ENCODE measurements at regions not wholly inside any gene's neighbourhood (a gene's known extent, or its start where the extent isn't known, plus 50 kb on each side); places are given as distances from the start of the nearest gene placed in this dataset.

GRCh38 chr14:104372390-104373054, 207.0 kb upstream of the C14orf180 start:
- Mint-ChIP-seq H3K27me3 (ENCODE audit: low read depth in 2 of 2) (no peaks in the 10 kb centered on the region), H3K9me3 (no peaks in the 10 kb centered on the region), H3K36me3 (no peaks in the 10 kb centered on the region), H3K4me3 (no peak overlapping the region), H3K4me1 (no peaks in the 10 kb centered on the region), H3K27ac (no peak overlapping the region)
- intact Hi-C loops (cut with micrococcal nuclease): no loop called here
- DNase-seq (no peak), ATAC-seq (no peak)
- WGBS (ENCODE audit: insufficient coverage): 70% methylated on average over 16 of the region's 16 CpGs
- Histone ChIP-seq H3K27ac (ENCODE audit: low read length) (no peak overlapping the region), H3K36me3 (ENCODE audit: control insufficient read depth, insufficient read depth, low read length) (no peaks in the 10 kb centered on the region), H3K27me3 (ENCODE audit: control insufficient read depth, insufficient read depth, low read length) (no peaks in the 10 kb centered on the region), H3K9me3 (ENCODE audit: control insufficient read depth, insufficient read depth, low read length) (no peaks in the 10 kb centered on the region), H3K4me3 (ENCODE audit: low read length) (no peak overlapping the region), H3K4me1 (ENCODE audit: control insufficient read depth, insufficient read depth, low read length) (no peaks in the 10 kb centered on the region)
- no peak for TF ChIP-seq CTCF (IDR thresholded peaks at IDR 0.05)

- H3K27me3 Mint-ChIP-seq (ENCODE audit: low read depth in 2 of 2): no peaks in the 10 kb centered on the region
- no peaks in the 10 kb centered on the region for H3K9me3 Mint-ChIP-seq
- no peaks in the 10 kb centered on the region for H3K27me3 ChIP-seq (ENCODE audit: control insufficient read depth, insufficient read depth, low read length)
- ATAC-seq (no peak), DNase-seq (no peak)
- H3K27ac Mint-ChIP-seq: no peak overlapping the region
- no peaks in the 10 kb centered on the region for H3K36me3 ChIP-seq (ENCODE audit: control insufficient read depth, insufficient read depth, low read length)
- H3K4me1 Mint-ChIP-seq: no peaks in the 10 kb centered on the region
- H3K4me3 Mint-ChIP-seq: no peak overlapping the region
- TF ChIP-seq CTCF (IDR thresholded peaks at IDR 0.05): no peak
- H3K27ac ChIP-seq (ENCODE audit: low read length): no peak overlapping the region
- WGBS (ENCODE audit: insufficient coverage): 90% methylated on average over 26 of the region's 26 CpGs
- H3K4me3 ChIP-seq (ENCODE audit: low read length): no peak overlapping the region
- intact Hi-C loops (cut with micrococcal nuclease): no loop called here
- H3K36me3 Mint-ChIP-seq: no peaks in the 10 kb centered on the region
- H3K4me1 ChIP-seq (ENCODE audit: control insufficient read depth, insufficient read depth, low read length): no peaks in the 10 kb centered on the region
- no peaks in the 10 kb centered on the region for H3K9me3 ChIP-seq (ENCODE audit: control insufficient read depth, insufficient read depth, low read length)
Measured at GRCh38 chr14:104373055-104373854, 206.3 kb upstream of the C14orf180 start.

GRCh38 chr14:104373855-104374717, 205.5 kb upstream of the C14orf180 start:
- no peaks in the 10 kb centered on the region for H3K9me3 Mint-ChIP-seq
- no peak for TF ChIP-seq CTCF (IDR thresholded peaks at IDR 0.05)
- Histone ChIP-seq H3K9me3 (ENCODE audit: control insufficient read depth, insufficient read depth, low read length) (peaks cover 3% of the 10 kb centered on the region), H3K4me3 (ENCODE audit: low read length) (no peak overlapping the region), H3K4me1 (ENCODE audit: control insufficient read depth, insufficient read depth, low read length) (no peaks in the 10 kb centered on the region), H3K27ac (ENCODE audit: low read length) (no peak overlapping the region), H3K36me3 (ENCODE audit: control insufficient read depth, insufficient read depth, low read length) (no peaks in the 10 kb centered on the region), H3K27me3 (ENCODE audit: control insufficient read depth, insufficient read depth, low read length) (no peaks in the 10 kb centered on the region)
- H3K27ac Mint-ChIP-seq: no peak overlapping the region
- H3K27me3 Mint-ChIP-seq (ENCODE audit: low read depth in 2 of 2): peaks cover 0 to 3% of the 10 kb centered on the region in 2 donors
- H3K36me3 Mint-ChIP-seq: peaks cover 4% of the 10 kb centered on the region
- H3K4me1 Mint-ChIP-seq: peaks cover 0 to 4% of the 10 kb centered on the region in 2 donors
- WGBS (ENCODE audit: insufficient coverage): 90% methylated on average over 33 of the region's 33 CpGs
- DNase-seq (no peak), ATAC-seq (no peak)
- no peak overlapping the region for H3K4me3 Mint-ChIP-seq
- intact Hi-C loops (cut with micrococcal nuclease): no loop called here
